ENCODE measurements at regions not wholly inside any gene's neighbourhood (a gene's known extent, or its start where the extent isn't known, plus 50 kb on each side); places are given as distances from the start of the nearest gene placed in this dataset.

DNA sequence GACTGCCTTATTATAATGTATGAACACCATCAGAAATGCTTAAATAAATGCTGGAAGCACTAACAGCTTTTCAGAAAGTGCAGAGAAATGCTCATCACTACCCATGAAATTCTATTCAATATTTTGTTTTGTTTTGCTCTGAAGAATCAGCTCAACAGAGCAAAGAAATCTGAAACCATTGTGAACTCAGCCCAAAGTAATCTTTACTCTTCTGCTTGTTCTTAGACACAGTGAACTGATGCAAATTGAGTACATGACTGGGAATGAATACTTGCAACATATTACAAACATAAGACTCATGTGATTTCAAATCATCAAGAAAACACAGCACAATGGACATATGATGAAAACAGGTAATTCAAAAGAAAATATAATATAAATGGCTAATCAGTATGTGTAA is 404.6 kb upstream of the OPRM1 start:
- Histone ChIP-seq H3K4me3 (replicated peaks in 1 of 4; ENCODE audit: control extremely low read depth in 1 of 4, insufficient read depth in 1 of 4, low read depth in 3 of 4, low read length in 4 of 4) (no peak overlapping the region), H3K9me3 (ENCODE audit: control insufficient read depth, insufficient read depth, low read depth, low read length) (no peaks in the 10 kb centered on the region), H3K4me2 (ENCODE audit: extremely low read depth, insufficient read depth, low read length) (no peak overlapping the region), H3K27me3 (ENCODE audit: control insufficient read depth, insufficient read depth, low read length) (no peaks in the 10 kb centered on the region), H3K4me1 (ENCODE audit: control insufficient read depth, extremely low read depth, insufficient read depth, low read length) (no peaks in the 10 kb centered on the region), H4K20me1 (ENCODE audit: control insufficient read depth, extremely low read depth, insufficient read depth, low read length) (no peaks in the 10 kb centered on the region), H2AFZ (ENCODE audit: low read length) (no peak overlapping the region), H3K79me2 (ENCODE audit: control insufficient read depth, insufficient read depth, low read length) (no peaks in the 10 kb centered on the region), H3K36me3 (ENCODE audit: control insufficient read depth, insufficient read depth, low read length) (no peaks in the 10 kb centered on the region), H3K9ac (ENCODE audit: insufficient read depth, low read length) (no peak overlapping the region), H3K27ac (ENCODE audit: insufficient read depth, low read length) (no peak overlapping the region)
- DNase-seq (ENCODE audit: low read depth in 2 of 2), result no peak
- no peak for TF ChIP-seq EZH2 (IDR thresholded peaks at IDR 0.05; ENCODE audit: low read length, missing control alignments)
- TF ChIP-seq, protein P1, sequence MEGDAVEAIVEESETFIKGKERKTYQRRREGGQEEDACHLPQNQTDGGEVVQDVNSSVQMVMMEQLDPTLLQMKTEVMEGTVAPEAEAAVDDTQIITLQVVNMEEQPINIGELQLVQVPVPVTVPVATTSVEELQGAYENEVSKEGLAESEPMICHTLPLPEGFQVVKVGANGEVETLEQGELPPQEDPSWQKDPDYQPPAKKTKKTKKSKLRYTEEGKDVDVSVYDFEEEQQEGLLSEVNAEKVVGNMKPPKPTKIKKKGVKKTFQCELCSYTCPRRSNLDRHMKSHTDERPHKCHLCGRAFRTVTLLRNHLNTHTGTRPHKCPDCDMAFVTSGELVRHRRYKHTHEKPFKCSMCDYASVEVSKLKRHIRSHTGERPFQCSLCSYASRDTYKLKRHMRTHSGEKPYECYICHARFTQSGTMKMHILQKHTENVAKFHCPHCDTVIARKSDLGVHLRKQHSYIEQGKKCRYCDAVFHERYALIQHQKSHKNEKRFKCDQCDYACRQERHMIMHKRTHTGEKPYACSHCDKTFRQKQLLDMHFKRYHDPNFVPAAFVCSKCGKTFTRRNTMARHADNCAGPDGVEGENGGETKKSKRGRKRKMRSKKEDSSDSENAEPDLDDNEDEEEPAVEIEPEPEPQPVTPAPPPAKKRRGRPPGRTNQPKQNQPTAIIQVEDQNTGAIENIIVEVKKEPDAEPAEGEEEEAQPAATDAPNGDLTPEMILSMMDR (conservative IDR thresholded peaks at IDR 0.05 in 1 of 2, IDR thresholded peaks at IDR 0.05 in 1 of 2; ENCODE audit: low read depth in 1 of 2, low read length in 2 of 2), result no peak

DNA sequence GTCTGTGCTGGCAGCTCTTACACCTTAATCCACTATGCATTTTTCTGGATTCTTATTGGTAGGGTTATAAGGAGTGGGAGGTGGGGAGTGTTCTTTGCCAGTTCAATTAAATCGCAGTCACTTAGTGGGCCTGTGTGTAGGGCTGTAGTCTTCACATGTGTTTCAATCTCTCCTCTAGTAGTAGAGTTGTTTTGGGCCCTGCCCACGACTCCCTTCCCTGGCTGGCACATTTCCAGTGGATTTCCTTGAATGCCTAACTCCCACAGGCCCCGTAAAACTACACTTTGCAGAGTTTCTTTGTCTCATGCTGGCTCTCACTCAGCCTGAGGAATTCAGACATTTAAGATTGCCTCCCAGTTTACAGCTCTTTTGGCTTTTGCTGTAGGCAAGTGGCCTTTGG is 414.0 kb upstream of the OPRM1 start:
- TF ChIP-seq, protein P1 (conservative IDR thresholded peaks at IDR 0.05 in 1 of 2, IDR thresholded peaks at IDR 0.05 in 1 of 2; ENCODE audit: low read depth in 1 of 2, low read length in 2 of 2), result no peak
- TF ChIP-seq EZH2 (IDR thresholded peaks at IDR 0.05; ENCODE audit: low read length, missing control alignments), result no peak
- Histone ChIP-seq H3K4me2 (ENCODE audit: extremely low read depth, insufficient read depth, low read length) (no peak overlapping the region), H3K36me3 (ENCODE audit: control insufficient read depth, insufficient read depth, low read length) (no peaks in the 10 kb centered on the region), H3K27ac (ENCODE audit: insufficient read depth, low read length) (no peak overlapping the region), H4K20me1 (ENCODE audit: control insufficient read depth, extremely low read depth, insufficient read depth, low read length) (no peaks in the 10 kb centered on the region), H3K79me2 (ENCODE audit: control insufficient read depth, insufficient read depth, low read length) (no peaks in the 10 kb centered on the region), H3K9ac (ENCODE audit: insufficient read depth, low read length) (no peak overlapping the region), H3K9me3 (ENCODE audit: control insufficient read depth, insufficient read depth, low read depth, low read length) (no peaks in the 10 kb centered on the region), H3K4me3 (replicated peaks in 1 of 4; ENCODE audit: control extremely low read depth in 1 of 4, insufficient read depth in 1 of 4, low read depth in 3 of 4, low read length in 4 of 4) (no peak overlapping the region), H2AFZ (ENCODE audit: low read length) (no peak overlapping the region), H3K4me1 (ENCODE audit: control insufficient read depth, extremely low read depth, insufficient read depth, low read length) (no peaks in the 10 kb centered on the region), H3K27me3 (ENCODE audit: control insufficient read depth, insufficient read depth, low read length) (no peaks in the 10 kb centered on the region)
- peak; percentile 5 to 17 for DNase-seq (ENCODE audit: low read depth in 2 of 2)

DNA sequence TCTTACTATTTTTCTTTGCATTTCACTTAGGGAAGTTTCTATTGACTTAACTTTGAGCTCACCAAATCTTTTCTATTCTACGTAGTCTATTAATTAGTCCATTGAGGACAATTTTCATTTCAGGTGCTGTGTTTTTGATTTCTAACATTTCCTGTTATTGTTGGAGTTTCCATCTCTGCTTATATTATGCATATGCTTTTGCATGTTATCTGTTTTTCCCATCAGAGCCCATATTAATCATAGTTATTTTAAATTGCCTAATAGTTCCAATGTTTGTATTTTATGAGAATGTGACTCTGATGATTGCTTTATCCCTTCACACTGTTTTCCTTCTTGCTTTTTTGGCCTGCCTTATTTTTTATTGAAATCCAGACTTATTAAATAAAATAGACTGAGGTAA is 414.5 kb upstream of the OPRM1 start:
- DNase-seq (ENCODE audit: low read depth in 2 of 2), result no peak
- Histone ChIP-seq H3K9me3 (ENCODE audit: control insufficient read depth, insufficient read depth, low read depth, low read length) (no peaks in the 10 kb centered on the region), H2AFZ (ENCODE audit: low read length) (no peak overlapping the region), H3K36me3 (ENCODE audit: control insufficient read depth, insufficient read depth, low read length) (no peaks in the 10 kb centered on the region), H3K79me2 (ENCODE audit: control insufficient read depth, insufficient read depth, low read length) (no peaks in the 10 kb centered on the region), H3K27me3 (ENCODE audit: control insufficient read depth, insufficient read depth, low read length) (no peaks in the 10 kb centered on the region), H4K20me1 (ENCODE audit: control insufficient read depth, extremely low read depth, insufficient read depth, low read length) (no peaks in the 10 kb centered on the region), H3K9ac (ENCODE audit: insufficient read depth, low read length) (no peak overlapping the region), H3K4me3 (replicated peaks in 1 of 4; ENCODE audit: control extremely low read depth in 1 of 4, insufficient read depth in 1 of 4, low read depth in 3 of 4, low read length in 4 of 4) (no peak overlapping the region), H3K4me2 (ENCODE audit: extremely low read depth, insufficient read depth, low read length) (no peak overlapping the region), H3K27ac (ENCODE audit: insufficient read depth, low read length) (no peak overlapping the region), H3K4me1 (ENCODE audit: control insufficient read depth, extremely low read depth, insufficient read depth, low read length) (no peaks in the 10 kb centered on the region)
- TF ChIP-seq, protein P1 (conservative IDR thresholded peaks at IDR 0.05 in 1 of 2, IDR thresholded peaks at IDR 0.05 in 1 of 2; ENCODE audit: low read depth in 1 of 2, low read length in 2 of 2), result no peak

Measured in fibroblast of lung (primary cell).